Endothelial cell of umbilical vein (primary cell): ENCODE measurements at regions not wholly inside any gene's neighbourhood (a gene's known extent, or its start where the extent isn't known, plus 50 kb on each side); places are given as distances from the start of the nearest gene placed in this dataset.

Experiments
- BruUV-seq: library from RNA; stranded (reverse); fragments of 400-500 nt; replicated peaks from 2 replicates; lab custom pipeline; 2021; lab: Mats Ljungman, UMichigan
- CTCF ChIA-PET: fragments of 300-600, 350-600 bp; sonication (Branson Sonifier 250); formaldehyde crosslinking; loops from one replicate; lab custom pipeline; 2021; ENCODE audit warnings: antibody characterized with exemption, inconsistent platforms; lab: Charles Lee
- POLR2A ChIA-PET: fragments of 300-600, 350-600 bp; sonication (Branson Sonifier 250); formaldehyde crosslinking; loops from one replicate; lab custom pipeline; 2021; ENCODE audit warnings: antibody characterized with exemption, inconsistent platforms; lab: Charles Lee
- DNase-seq: peaks from one replicate; pipeline ENCODE4 v3.0.0-alpha.2; 2011; ENCODE audit warnings: low read depth, low spot score
- FAIRE-seq: peaks from 2 replicates; lab custom pipeline; 2011; peaks lifted over from hg19 to GRCh38; lab: Jason Lieb, UNC
- H2AFZ ChIP-seq: 2 replicates; pipeline ENCODE4 v1.6.0; 2012; ENCODE audit warnings: low read depth, low read length, control low read depth, inconsistent platforms
- H3K27ac ChIP-seq: 2 replicates; pipeline ENCODE4 v1.5.1; 2011; ENCODE audit warnings: low read depth, mild to moderate bottlenecking, control low read depth, low read length, moderate library complexity; ENCODE audit not compliant: insufficient read depth
- H3K27me3 ChIP-seq, 2 experiments: 2 replicates each; pipeline versions ENCODE4 v1.6.0 to v1.6.1; 2011; ENCODE audit warnings: low read length in 2 of 2, mixed read lengths in 1 of 2; ENCODE audit not compliant: control insufficient read depth in 2 of 2, insufficient read depth in 2 of 2
- H3K36me3 ChIP-seq, 2 experiments: 2 replicates in 1 of 2; 3 replicates in 1 of 2; pipeline ENCODE4 v1.5.1; 2011; ENCODE audit warnings: low read length in 2 of 2, mild to moderate bottlenecking in 1 of 2, moderate library complexity in 1 of 2; ENCODE audit not compliant: control insufficient read depth in 2 of 2, insufficient read depth in 2 of 2; ENCODE audit errors: extremely low read depth in 1 of 2
- H3K4me1 ChIP-seq: 3 replicates; pipeline ENCODE4 v1.5.1; 2011; ENCODE audit warnings: mild to moderate bottlenecking, low read length; ENCODE audit not compliant: control insufficient read depth, insufficient read depth; ENCODE audit errors: extremely low read depth
- H3K4me2 ChIP-seq: 2 replicates; pipeline ENCODE4 v1.6.1; 2011; ENCODE audit warnings: low read length, control low read depth, mixed read lengths; ENCODE audit not compliant: insufficient read depth
- H3K4me3 ChIP-seq, 3 experiments: fragments of 200-600 bp in 1 of 3; sonication (generic), shearing (Covaris generic) in 1 of 3; replicated peaks in 1 of 3; 2 replicates each; pipeline ENCODE4 v1.5.1; 2011 to 2016; ENCODE audit warnings: control low read depth in 3 of 3, low read length in 3 of 3, mild to moderate bottlenecking in 2 of 3, inconsistent platforms in 1 of 3, low read depth in 1 of 3, moderate library complexity in 1 of 3; ENCODE audit not compliant: insufficient read depth in 1 of 3
- H3K79me2 ChIP-seq: 2 replicates; pipeline ENCODE4 v1.6.0; 2012; ENCODE audit warnings: low read length, inconsistent platforms; ENCODE audit not compliant: control insufficient read depth, insufficient read depth
- H3K9ac ChIP-seq: replicated peaks from 2 replicates; pipeline ENCODE3; 2011; ENCODE audit warnings: low read length, control low read depth; ENCODE audit not compliant: insufficient read depth; ENCODE audit errors: extremely low read depth
- H3K9me1 ChIP-seq: replicated peaks from 3 replicates; pipeline ENCODE4 v1.6.0; 2011; ENCODE audit warnings: mild to moderate bottlenecking, low read length; ENCODE audit not compliant: control insufficient read depth, insufficient read depth; ENCODE audit errors: extremely low read depth
- H3K9me3 ChIP-seq: replicated peaks from 2 replicates; pipeline ENCODE4 v1.5.1; 2012; ENCODE audit warnings: low read length, inconsistent platforms; ENCODE audit not compliant: control insufficient read depth, insufficient read depth
- H4K20me1 ChIP-seq: replicated peaks from 2 replicates; pipeline ENCODE3; 2011; ENCODE audit warnings: mild to moderate bottlenecking, low read length; ENCODE audit not compliant: control insufficient read depth, insufficient read depth; ENCODE audit errors: extremely low read depth
- EZH2 ChIP-seq: IDR thresholded peaks from 2 replicates; pipeline ENCODE4 v1.6.1; 2012; ENCODE audit warnings: borderline replicate concordance, low read depth, mild to moderate bottlenecking, moderate library complexity, low read length, inconsistent platforms; ENCODE audit not compliant: severe bottlenecking
- POLR2A ChIP-seq: IDR thresholded peaks from 2 replicates; pipeline ENCODE4 v1.6.1; 2012; ENCODE audit warnings: low read depth, mild to moderate bottlenecking, control low read depth, low read length
- dilution Hi-C: fragments of 300-500 bp; cut with MboI; formaldehyde crosslinking; loops from one replicate; pipeline ENCODE4 v1.15.0; 2019; ENCODE audit warnings: low sequenced_read_pairs; ENCODE audit not compliant: extremely low pct_ligation_motif_present
- intact Hi-C: fragments of 100-400 bp; cut with micrococcal nuclease; formaldehyde crosslinking; loops from one replicate; pipeline ENCODE4 v1.10.0; 2022

- Histone ChIP-seq H3K9ac (no peak overlapping the region), H3K4me3 (no peak overlapping the region), H3K9me3 (no peaks in the 10 kb centered on the region), H3K36me3 (no peaks in the 10 kb centered on the region), H3K27me3 (no peaks in the 10 kb centered on the region), H3K4me1 (peaks cover 5% of the 10 kb centered on the region), H3K9me1 (no peaks in the 10 kb centered on the region), H3K4me2 (no peak overlapping the region), H4K20me1 (no peaks in the 10 kb centered on the region), H2AFZ (no peak overlapping the region), H3K79me2 (no peaks in the 10 kb centered on the region), H3K27ac (no peak overlapping the region)
- no TSS peak for BruUV-seq
- dilution Hi-C loops (no loop called here), intact Hi-C loops (no loop called here)
- no peak for TF ChIP-seq POLR2A
- ChIA-PET CTCF (no interaction called here), POLR2A (no interaction called here)
- FAIRE-seq (no peak), DNase-seq (no peak)
Measured at GRCh38 chr1:103247517-103247916, 139.2 kb upstream of the COL11A1 start.

GRCh38 chr1:103243481-103243880 is 135.2 kb upstream of the COL11A1 start:
- CTCF ChIA-PET = no interaction called here
- no peak for FAIRE-seq
- Histone ChIP-seq H3K27me3 (no peaks in the 10 kb centered on the region), H4K20me1 (no peaks in the 10 kb centered on the region), H3K9me3 (no peaks in the 10 kb centered on the region), H3K9ac (no peak overlapping the region), H2AFZ (no peak overlapping the region), H3K9me1 (no peaks in the 10 kb centered on the region), H3K4me2 (no peak overlapping the region), H3K27ac (no peak overlapping the region), H3K79me2 (no peaks in the 10 kb centered on the region), H3K4me1 (no peaks in the 10 kb centered on the region), H3K36me3 (no peaks in the 10 kb centered on the region), H3K4me3 (no peak overlapping the region)
- TF ChIP-seq EZH2 = no peak
- intact Hi-C loops = loop anchor here (5.0 kb wide), 1 partner anchor 1711 kb away; no protein-coding TSS in a partner anchor
- DNase-seq = no peak
- dilution Hi-C loops = no loop called here
- POLR2A ChIA-PET = no interaction called here
- no TSS peak for BruUV-seq
